Right ventricle myocardium inferior (tissue), 1 donor: ENCODE measurements at regions not wholly inside any gene's neighbourhood (a gene's known extent, or its start where the extent isn't known, plus 50 kb on each side); places are given as distances from the start of the nearest gene placed in this dataset.

ENCODE experiments used
- ATAC-seq: fragments of 200-7000 bp; cut with Tn5 transposase; one replicate; pipeline ENCODE4 v1.9.1; 2020; ENCODE audit warnings: mild to moderate bottlenecking, moderate library complexity
- DNase-seq: peaks from one replicate; pipeline ENCODE4 v3.0.0; 2021; ENCODE audit errors: missing footprints
- intact Hi-C: fragments of 100-400 bp; cut with DNase I; formaldehyde crosslinking; loops from one replicate; pipeline ENCODE4 v1.11.0; 2022
- donor health status: DM: no; HTN: yes; CAD: no; lungs with severe emphysema.

- DNase-seq (no peak), ATAC-seq (no peak)
- intact Hi-C loops, result no loop called here
These were observed 89.4 kb upstream of the TNFAIP3 start for GRCh38 chr6:137777687-137778075.

GRCh38 chr6:137779982-137780381, 87.1 kb upstream of the TNFAIP3 start:
- DNase-seq (no peak), ATAC-seq (no peak)
- intact Hi-C loops, result no loop called here

GRCh38 chr6:137780447-137781034, 86.5 kb upstream of the TNFAIP3 start:
- intact Hi-C loops, result no loop called here
- no peak for DNase-seq
- no peak for ATAC-seq

GRCh38 chr6:137781639-137782038, 85.4 kb upstream of the TNFAIP3 start:
- DNase-seq, result no peak
- ATAC-seq, result no peak
- intact Hi-C loops, result no loop called here

- no peak for ATAC-seq
- DNase-seq, result no peak
- intact Hi-C loops, result no loop called here
These were observed 84.7 kb upstream of the TNFAIP3 start for GRCh38 chr6:137782166-137783039.

- intact Hi-C loops, result no loop called here
- no peak for ATAC-seq
- no peak for DNase-seq
These were observed 83.3 kb upstream of the TNFAIP3 start for GRCh38 chr6:137783710-137784109.

- intact Hi-C loops, result no loop called here
- no peak for ATAC-seq
- no peak for DNase-seq
These were observed 82.5 kb upstream of the TNFAIP3 start for GRCh38 chr6:137784583-137784982.

GRCh38 chr6:137787016-137787415, 80.0 kb upstream of the TNFAIP3 start:
- intact Hi-C loops, result no loop called here

GRCh38 chr6:137788248-137788647, 78.8 kb upstream of the TNFAIP3 start:
- ATAC-seq (no peak), DNase-seq (no peak)
- intact Hi-C loops, result no loop called here

More at GRCh38 chr6:137787016-137787415, 80.0 kb upstream of the TNFAIP3 start:
- ATAC-seq, result no peak
- no peak for DNase-seq

GRCh38 chr6:137791281-137792159, 75.5 kb upstream of the TNFAIP3 start:
- ATAC-seq, result no peak
- DNase-seq, result no peak
- intact Hi-C loops, result loop anchor here (5.0 kb wide), 1 partner anchor 84 kb away; no protein-coding TSS in a partner anchor

- ATAC-seq (no peak), DNase-seq (no peak)
- intact Hi-C loops, result loop anchor here (5.0 kb wide), 1 partner anchor 85 kb away; no protein-coding TSS in a partner anchor
These were observed 74.7 kb upstream of the TNFAIP3 start for GRCh38 chr6:137792160-137793033.

GRCh38 chr6:137793805-137794515, 73.1 kb upstream of the TNFAIP3 start:
- DNase-seq (no peak), ATAC-seq (no peak)
- intact Hi-C loops, result loop anchor here (5.0 kb wide), 1 partner anchor 87 kb away; no protein-coding TSS in a partner anchor

GRCh38 chr6:137794516-137795201, 72.4 kb upstream of the TNFAIP3 start:
- intact Hi-C loops, result loop anchor here (5.0 kb wide), 1 partner anchor 87 kb away; no protein-coding TSS in a partner anchor
- ATAC-seq (no peak), DNase-seq (no peak)

GRCh38 chr6:137795501-137795900, 71.6 kb upstream of the TNFAIP3 start:
- no peak for DNase-seq
- no peak for ATAC-seq
- intact Hi-C loops, result no loop called here

- ATAC-seq (no peak), DNase-seq (no peak)
- intact Hi-C loops, result no loop called here
These were observed 68.8 kb upstream of the TNFAIP3 start for GRCh38 chr6:137798261-137798660.

GRCh38 chr6:137798846-137799245, 68.2 kb upstream of the TNFAIP3 start:
- intact Hi-C loops, result no loop called here
- ATAC-seq (no peak), DNase-seq (no peak)

GRCh38 chr6:137799950-137800568, 67.0 kb upstream of the TNFAIP3 start:
- ATAC-seq (peak; percentile 48), DNase-seq (no peak)
- intact Hi-C loops, result loop anchor here (5.0 kb wide), 2 partner anchors 67 to 147 kb away; partner anchors contain the start of gene TNFAIP3
